Calu3 (cell line): ENCODE measurements at regions not wholly inside any gene's neighbourhood (a gene's known extent, or its start where the extent isn't known, plus 50 kb on each side); places are given as distances from the start of the nearest gene placed in this dataset.
"Not testable (repeated sequence)": the region's sequence is repeated elsewhere in the genome, so short reads cannot be mapped to it uniquely, and the experiment has no call there.

Experiments
- BruUV-seq: library from RNA; stranded (reverse); fragments of 400-500 nt; replicated peaks from 2 replicates; lab custom pipeline; 2021; lab: Mats Ljungman, UMichigan
- CTCF ChIA-PET: fragments of 300-600 bp; sonication (Branson Sonifier 250); formaldehyde crosslinking; loops from one replicate; lab custom pipeline; 2022; ENCODE audit warnings: antibody characterized with exemption; lab: Charles Lee
- DNase-seq: peaks from one replicate; pipeline ENCODE4 v3.0.0; 2022
- H3K27ac Mint-ChIP-seq: one replicate; pipeline ENCODE4 v1.8.0; 2022; ENCODE audit warnings: mixed read lengths; ENCODE audit not compliant: unreplicated experiment
- H3K27me3 Mint-ChIP-seq: one replicate; pipeline ENCODE4 v1.8.0; 2022; ENCODE audit warnings: mixed read lengths; ENCODE audit not compliant: unreplicated experiment
- H3K36me3 Mint-ChIP-seq: one replicate; pipeline ENCODE4 v1.8.0; 2022; ENCODE audit warnings: mild to moderate bottlenecking, moderate library complexity, mixed read lengths; ENCODE audit not compliant: insufficient read depth, unreplicated experiment
- H3K4me1 Mint-ChIP-seq: one replicate; pipeline ENCODE4 v1.8.0; 2022; ENCODE audit warnings: mild to moderate bottlenecking, low read depth, mixed read lengths; ENCODE audit not compliant: unreplicated experiment
- H3K4me3 Mint-ChIP-seq: one replicate; pipeline ENCODE4 v1.8.0; 2022; ENCODE audit warnings: mild to moderate bottlenecking, low read depth, moderate library complexity, mixed read lengths; ENCODE audit not compliant: unreplicated experiment
- H3K9me3 Mint-ChIP-seq: one replicate; pipeline ENCODE4 v1.8.0; 2022; ENCODE audit warnings: low read depth, mixed read lengths; ENCODE audit not compliant: unreplicated experiment
- intact Hi-C: fragments of 100-400 bp; cut with micrococcal nuclease; formaldehyde crosslinking; loops from one replicate; pipeline ENCODE4 v1.10.0; 2022; ENCODE audit not compliant: unreplicated experiment

DNA sequence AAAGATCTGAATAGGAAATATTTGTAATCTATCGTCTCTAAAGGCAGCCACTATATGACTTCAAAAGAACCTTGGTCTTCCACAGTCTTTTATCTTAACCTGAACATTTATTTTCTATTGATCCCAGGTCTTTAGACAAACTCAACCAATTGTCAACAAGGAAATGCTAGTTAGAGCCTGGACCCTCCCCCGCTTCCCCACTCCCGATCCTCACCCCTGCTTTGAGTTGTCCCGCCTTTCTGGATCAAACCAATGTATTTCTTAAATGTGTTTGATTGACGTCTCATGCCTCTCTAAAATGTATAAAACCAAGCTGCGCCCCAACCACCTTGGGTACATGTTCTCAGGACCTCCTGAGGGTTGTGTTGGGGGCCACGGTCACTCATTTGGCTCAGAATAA lies 506.6 kb downstream of the RPIA start:
- intact Hi-C loops, CTCF ChIA-PET, H3K4me1 Mint-ChIP-seq, BruUV-seq, H3K9me3 Mint-ChIP-seq, H3K4me3 Mint-ChIP-seq, H3K27me3 Mint-ChIP-seq, DNase-seq, H3K27ac Mint-ChIP-seq, H3K36me3 Mint-ChIP-seq: not testable (repeated sequence)

DNA sequence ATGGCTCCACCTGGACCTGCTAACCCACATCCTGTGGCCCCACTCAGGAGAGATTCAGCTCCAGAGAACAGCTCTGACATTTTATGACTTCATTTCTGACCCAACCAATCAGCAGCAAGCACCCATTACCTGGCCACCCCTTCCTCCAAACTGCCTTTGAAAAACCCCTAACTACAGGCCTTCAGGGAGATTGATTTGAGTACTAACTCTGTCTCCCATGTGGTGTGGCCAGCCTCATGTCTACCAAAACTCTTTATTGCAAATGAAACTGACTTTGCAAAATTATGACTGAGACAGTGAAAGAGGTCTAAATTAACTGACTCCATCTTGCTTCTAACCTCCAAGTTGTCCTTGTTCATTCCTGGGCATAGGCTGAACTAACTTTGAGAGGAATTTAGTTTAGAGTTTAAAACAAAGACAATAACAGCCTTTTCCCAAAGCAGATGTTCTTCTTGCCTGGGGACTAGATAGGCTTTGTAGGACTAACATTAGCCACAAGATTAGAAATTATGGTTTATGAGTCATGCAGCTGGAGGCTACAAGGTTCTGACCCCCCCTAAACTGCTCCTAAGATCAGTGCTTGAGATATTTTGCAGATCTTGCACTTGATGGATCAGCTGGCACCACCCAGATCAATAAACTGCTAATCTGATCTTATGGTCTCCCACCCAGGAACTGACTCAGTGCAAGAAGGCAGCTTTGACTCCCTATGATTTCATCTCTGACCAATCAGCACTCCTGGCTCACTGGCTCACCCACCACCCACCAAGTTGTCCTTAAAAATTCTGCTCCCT lies 508.2 kb downstream of the RPIA start:
- H3K27ac Mint-ChIP-seq, H3K9me3 Mint-ChIP-seq, H3K4me1 Mint-ChIP-seq, intact Hi-C loops, H3K27me3 Mint-ChIP-seq, H3K4me3 Mint-ChIP-seq, H3K36me3 Mint-ChIP-seq, BruUV-seq, CTCF ChIA-PET, DNase-seq: not testable (repeated sequence)

DNA sequence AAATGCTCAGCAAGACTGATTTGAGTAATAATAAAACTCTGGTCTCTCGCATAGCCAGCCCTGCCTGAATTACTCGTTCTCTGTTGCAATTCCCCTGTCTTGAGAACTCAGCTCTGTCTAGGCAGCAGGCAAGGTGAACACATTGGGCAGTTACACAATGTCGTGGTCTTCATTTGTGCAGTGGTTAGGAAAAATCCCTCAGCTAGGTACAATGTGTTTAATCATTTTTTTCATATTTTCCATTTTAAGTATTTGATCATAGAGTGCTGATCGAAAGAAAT lies 508.7 kb downstream of the RPIA start:
- H3K36me3 Mint-ChIP-seq, H3K4me3 Mint-ChIP-seq, CTCF ChIA-PET, intact Hi-C loops, H3K9me3 Mint-ChIP-seq, DNase-seq, BruUV-seq, H3K27me3 Mint-ChIP-seq, H3K27ac Mint-ChIP-seq, H3K4me1 Mint-ChIP-seq: not testable (repeated sequence)

DNA sequence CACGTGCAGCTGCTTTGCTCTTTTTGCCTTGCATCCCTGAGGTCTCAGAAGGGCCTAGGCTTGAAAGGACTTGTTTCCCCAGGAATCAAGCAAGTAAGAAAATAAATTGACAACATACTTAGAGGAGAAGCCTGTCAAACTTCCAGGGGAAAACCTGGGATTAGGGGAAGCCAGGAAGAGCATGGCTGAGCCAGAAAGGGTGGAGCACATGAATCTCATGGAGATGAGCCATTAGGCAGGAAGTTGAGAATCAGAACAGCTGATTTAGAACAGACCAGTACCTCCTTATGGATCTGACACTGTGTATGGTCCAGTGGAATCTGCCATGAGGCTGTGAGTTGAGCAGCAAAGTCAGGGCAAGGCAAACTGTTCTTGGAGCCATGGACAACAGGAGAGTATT lies 511.0 kb downstream of the RPIA start:
- H3K4me3 Mint-ChIP-seq, H3K27me3 Mint-ChIP-seq, H3K9me3 Mint-ChIP-seq, intact Hi-C loops, H3K36me3 Mint-ChIP-seq, CTCF ChIA-PET, H3K4me1 Mint-ChIP-seq, BruUV-seq, DNase-seq, H3K27ac Mint-ChIP-seq: not testable (repeated sequence)

DNA sequence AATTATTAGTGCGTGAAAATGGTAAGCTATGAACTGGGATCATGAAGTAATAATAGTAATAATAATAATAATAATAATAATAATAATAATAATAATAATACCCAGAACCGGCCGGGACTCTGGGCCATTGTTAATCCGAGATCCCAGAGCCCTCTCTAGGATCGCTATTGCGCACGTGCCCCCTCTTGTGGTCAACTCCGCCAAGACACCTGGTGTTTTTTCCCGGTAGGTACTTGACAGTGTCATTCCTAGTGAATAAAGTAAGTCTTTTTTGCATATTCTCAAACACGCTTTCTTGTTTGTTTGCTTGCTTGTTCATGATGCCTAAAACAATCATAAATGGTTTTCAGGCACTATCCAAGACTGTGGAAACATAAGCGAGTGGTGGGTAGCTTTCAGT lies 513.7 kb downstream of the RPIA start:
- BruUV-seq, H3K4me3 Mint-ChIP-seq, intact Hi-C loops, H3K27me3 Mint-ChIP-seq, H3K27ac Mint-ChIP-seq, CTCF ChIA-PET, H3K36me3 Mint-ChIP-seq, H3K4me1 Mint-ChIP-seq, H3K9me3 Mint-ChIP-seq: not testable (repeated sequence)
- DNase-seq = peak; percentile 67

DNA sequence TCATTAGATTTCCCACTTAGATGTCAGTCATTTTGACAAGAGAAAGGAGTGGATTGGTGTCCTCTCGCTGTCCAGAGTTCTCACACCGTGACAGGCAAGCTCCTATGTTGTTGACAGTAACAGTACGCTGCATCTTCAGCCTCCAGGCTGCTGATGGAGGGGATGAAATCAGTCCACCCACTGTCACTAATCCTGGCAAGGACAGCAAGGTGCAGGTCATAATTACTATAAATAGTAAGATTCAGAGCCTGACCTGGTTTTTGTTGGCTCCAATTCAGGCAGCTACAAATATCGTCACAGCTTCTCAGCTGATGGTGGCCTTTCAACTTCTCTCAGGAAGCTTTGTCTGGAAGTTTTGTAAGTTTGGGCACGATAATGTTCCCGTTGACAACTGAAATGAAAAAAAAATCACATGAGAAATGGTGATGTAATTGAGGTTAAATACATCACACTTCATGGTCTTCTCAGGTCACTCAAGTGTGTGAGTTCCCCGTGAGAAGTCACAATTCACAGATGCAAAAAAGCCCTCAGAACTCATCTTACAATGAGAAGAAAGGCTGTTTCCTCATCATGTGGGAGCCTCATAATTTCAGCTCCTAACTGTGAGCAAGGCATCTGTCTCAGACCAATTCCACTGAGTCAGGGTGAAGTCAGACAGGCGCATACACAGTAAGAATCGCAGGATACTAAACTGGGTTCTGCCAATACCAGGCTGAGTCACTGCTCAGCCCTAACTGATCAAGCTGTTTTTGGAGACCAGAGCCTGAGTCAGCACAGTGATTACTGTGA lies 516.9 kb downstream of the RPIA start:
- DNase-seq, H3K4me3 Mint-ChIP-seq, H3K27me3 Mint-ChIP-seq, H3K4me1 Mint-ChIP-seq, H3K36me3 Mint-ChIP-seq, H3K9me3 Mint-ChIP-seq, H3K27ac Mint-ChIP-seq, CTCF ChIA-PET, BruUV-seq, intact Hi-C loops: not testable (repeated sequence)

DNA sequence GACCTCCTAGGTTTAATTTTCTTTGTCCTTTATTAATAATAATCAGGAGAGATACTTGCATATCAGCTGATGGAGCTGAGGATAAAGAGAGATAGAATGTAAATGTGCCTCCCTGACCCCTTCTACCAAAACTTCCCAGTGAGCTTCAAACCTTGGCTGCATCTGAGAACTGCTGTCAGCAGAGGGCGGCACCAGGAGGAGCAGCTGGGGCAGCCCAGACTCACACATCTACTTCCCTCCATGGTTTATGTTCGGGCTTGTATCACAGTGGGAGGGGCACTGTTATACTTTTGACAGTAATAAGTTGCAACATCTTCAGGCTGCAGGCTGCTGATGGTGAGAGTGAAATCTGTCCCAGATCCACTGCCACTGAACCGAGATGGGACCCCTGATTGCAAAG lies 521.7 kb downstream of the RPIA start:
- H3K4me1 Mint-ChIP-seq, BruUV-seq, H3K4me3 Mint-ChIP-seq, CTCF ChIA-PET, intact Hi-C loops, DNase-seq, H3K27ac Mint-ChIP-seq, H3K9me3 Mint-ChIP-seq, H3K36me3 Mint-ChIP-seq, H3K27me3 Mint-ChIP-seq: not testable (repeated sequence)

DNA sequence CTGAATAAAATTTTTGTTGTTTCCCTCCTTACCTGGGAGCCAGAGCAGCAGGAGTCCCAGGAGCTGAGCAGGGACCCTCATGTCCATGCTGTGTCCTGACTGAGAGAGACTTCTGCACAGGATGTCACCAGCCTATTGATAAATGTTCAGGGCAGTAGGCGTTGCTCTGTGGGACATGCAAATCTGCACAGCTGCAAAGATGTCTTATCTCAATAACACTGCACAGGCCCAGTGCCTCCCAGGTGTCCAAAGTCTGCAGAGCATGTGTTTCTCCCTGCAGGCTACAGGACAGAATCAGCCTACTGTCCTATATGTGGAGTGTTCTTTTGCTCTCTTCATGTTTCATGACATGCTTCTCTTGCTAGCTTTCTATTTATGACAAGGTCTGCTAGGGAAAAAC lies 522.3 kb downstream of the RPIA start:
- H3K9me3 Mint-ChIP-seq, BruUV-seq, H3K27me3 Mint-ChIP-seq, H3K4me1 Mint-ChIP-seq, intact Hi-C loops, H3K4me3 Mint-ChIP-seq, DNase-seq, H3K27ac Mint-ChIP-seq, CTCF ChIA-PET, H3K36me3 Mint-ChIP-seq: not testable (repeated sequence)

DNA sequence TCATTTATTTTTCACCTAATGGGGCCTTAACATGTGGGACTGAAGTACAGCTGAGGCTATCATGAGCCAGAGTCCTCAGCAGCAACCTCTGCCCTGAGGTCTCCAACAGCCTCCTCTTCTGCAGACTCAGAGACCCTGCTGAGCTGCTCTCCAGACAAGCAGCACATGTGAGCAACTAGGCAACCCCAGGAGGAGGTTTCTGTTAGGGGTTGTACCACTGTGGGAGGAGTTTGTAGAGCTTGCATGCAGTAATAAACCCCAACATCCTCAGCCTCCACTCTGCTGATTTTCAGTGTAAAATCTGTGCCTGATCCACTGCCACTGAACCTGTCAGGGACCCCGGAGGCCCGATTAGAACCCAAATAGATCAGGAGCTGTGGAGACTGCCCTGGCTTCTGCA lies 530.0 kb downstream of the RPIA start:
- DNase-seq, H3K4me1 Mint-ChIP-seq, BruUV-seq, intact Hi-C loops, H3K36me3 Mint-ChIP-seq, H3K27me3 Mint-ChIP-seq, H3K9me3 Mint-ChIP-seq, H3K4me3 Mint-ChIP-seq, CTCF ChIA-PET, H3K27ac Mint-ChIP-seq: not testable (repeated sequence)

DNA sequence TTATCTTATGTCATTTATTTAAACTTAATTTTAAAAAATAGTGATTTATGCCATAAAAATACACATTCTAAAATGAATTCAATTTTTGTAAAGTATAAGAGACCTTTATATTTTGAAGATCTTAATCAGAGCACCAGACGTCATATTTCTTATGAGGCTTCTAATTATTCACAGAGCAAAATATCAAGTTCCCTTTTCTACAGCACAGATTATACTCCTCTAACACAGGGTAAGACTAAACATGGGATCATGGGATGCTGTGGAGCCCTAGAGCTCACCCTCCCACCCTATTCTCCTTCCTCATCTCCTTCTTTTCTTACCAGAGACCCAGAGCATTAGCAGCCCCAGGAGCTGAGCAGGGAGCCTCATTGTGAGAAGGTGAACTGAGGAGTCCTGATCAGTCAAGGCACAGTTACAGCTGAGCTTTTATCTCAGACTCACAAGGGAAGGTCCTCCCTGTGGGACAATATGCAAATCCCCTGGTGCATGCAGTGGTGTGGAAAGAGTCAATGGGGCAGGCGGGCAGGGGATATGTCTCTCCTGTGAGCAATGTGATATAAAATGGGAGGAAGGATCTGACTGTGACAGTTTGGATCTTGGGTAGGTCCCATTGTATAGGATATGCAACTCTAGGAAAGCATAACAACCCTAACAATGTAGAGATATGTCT lies 530.7 kb downstream of the RPIA start:
- H3K36me3 Mint-ChIP-seq, H3K27ac Mint-ChIP-seq, H3K27me3 Mint-ChIP-seq, DNase-seq, CTCF ChIA-PET, H3K4me1 Mint-ChIP-seq, H3K4me3 Mint-ChIP-seq, H3K9me3 Mint-ChIP-seq, BruUV-seq, intact Hi-C loops: not testable (repeated sequence)
